ENCODE measurements at regions not wholly inside any gene's neighbourhood (a gene's known extent, or its start where the extent isn't known, plus 50 kb on each side); places are given as distances from the start of the nearest gene placed in this dataset.
A peak's percentile ranks its signal among the peaks of the same experiment; 100 is the strongest.

DNA sequence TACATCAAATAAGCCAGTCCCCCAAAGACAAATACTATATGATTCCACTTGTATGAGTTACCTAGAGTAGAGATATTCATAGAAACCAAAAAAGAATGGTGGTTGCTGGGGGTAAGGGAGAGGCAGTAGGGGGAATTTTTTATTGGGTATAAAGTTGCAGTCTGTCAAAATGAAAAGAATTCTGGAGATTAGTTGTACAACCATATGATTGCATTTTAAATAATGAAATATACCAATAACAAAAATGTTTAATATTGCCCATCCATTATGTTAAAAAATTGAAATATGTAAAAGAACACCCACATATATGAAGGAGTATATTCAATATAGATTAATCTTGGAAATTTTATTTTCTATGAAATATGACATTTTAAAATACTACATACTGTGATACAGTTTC lies 1383.5 kb downstream of the FSCB start:
- TF ChIP-seq, protein P1, sequence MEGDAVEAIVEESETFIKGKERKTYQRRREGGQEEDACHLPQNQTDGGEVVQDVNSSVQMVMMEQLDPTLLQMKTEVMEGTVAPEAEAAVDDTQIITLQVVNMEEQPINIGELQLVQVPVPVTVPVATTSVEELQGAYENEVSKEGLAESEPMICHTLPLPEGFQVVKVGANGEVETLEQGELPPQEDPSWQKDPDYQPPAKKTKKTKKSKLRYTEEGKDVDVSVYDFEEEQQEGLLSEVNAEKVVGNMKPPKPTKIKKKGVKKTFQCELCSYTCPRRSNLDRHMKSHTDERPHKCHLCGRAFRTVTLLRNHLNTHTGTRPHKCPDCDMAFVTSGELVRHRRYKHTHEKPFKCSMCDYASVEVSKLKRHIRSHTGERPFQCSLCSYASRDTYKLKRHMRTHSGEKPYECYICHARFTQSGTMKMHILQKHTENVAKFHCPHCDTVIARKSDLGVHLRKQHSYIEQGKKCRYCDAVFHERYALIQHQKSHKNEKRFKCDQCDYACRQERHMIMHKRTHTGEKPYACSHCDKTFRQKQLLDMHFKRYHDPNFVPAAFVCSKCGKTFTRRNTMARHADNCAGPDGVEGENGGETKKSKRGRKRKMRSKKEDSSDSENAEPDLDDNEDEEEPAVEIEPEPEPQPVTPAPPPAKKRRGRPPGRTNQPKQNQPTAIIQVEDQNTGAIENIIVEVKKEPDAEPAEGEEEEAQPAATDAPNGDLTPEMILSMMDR (IDR thresholded peaks at IDR 0.05): no peak
- Mint-ChIP-seq H3K27me3 (ENCODE audit: low read depth, poor library complexity) (peaks cover 12% of the 10 kb centered on the region), H3K9me3 (peaks cover 20% of the 10 kb centered on the region)

DNA sequence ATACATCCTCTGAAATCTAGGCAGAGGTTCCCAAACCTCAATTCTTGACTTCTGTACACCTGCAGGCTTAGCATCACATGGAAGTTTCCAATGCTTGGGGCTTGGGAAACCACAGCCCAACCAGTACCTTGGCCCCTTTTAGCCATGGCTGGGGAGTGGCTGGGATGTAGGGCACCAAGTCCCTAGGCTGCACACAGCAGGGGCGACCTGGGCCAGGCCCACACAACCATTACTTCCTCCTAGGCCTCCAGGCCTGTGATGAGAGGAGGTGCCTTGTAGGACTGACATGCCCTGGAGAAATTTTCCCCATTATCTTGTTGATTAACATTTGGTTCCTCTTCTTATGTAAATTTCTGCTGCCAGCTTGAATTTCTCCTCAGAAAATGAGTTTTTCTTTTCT lies 1387.4 kb downstream of the FSCB start:
- TF ChIP-seq, protein P1 (IDR thresholded peaks at IDR 0.05): no peak
- Mint-ChIP-seq H3K4me3 (no peak overlapping the region), H3K36me3 (ENCODE audit: low read depth) (peaks cover 7% of the 10 kb centered on the region), H3K27me3 (ENCODE audit: low read depth, poor library complexity) (peaks cover 12% of the 10 kb centered on the region), H3K4me1 (no peaks in the 10 kb centered on the region), H3K9me3 (peaks cover 25% of the 10 kb centered on the region), H3K27ac (no peak overlapping the region)
- no peak for DNase-seq

More for the DNA sequence above, 1383.5 kb downstream of the FSCB start:
- peaks cover 7% of the 10 kb centered on the region for H3K36me3 Mint-ChIP-seq (ENCODE audit: low read depth)
- H3K4me1 Mint-ChIP-seq: no peaks in the 10 kb centered on the region
- H3K27ac Mint-ChIP-seq: no peak overlapping the region
- no peak for DNase-seq
- H3K4me3 Mint-ChIP-seq: no peak overlapping the region

DNA sequence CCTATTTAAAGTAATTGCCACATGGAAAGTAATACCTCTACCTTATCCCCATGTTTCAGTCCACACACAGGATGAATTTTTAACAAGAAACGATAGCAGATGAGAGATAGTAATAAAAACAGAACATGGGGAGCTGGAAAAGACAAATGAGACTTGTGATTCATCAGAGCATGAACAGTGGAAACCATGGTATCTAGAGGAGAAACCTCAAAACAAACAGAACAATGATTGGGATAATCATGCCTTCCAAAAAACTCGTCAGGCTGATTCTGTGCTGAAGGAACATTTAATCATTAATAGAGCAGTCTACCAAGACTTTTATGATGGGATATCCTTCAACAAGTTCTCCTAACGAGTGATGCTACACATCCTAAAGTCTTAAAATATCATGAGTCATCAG lies 1390.7 kb downstream of the FSCB start:
- TF ChIP-seq, protein P1 (IDR thresholded peaks at IDR 0.05): no peak
- Mint-ChIP-seq H3K9me3 (peaks cover 25% of the 10 kb centered on the region), H3K27ac (no peak overlapping the region), H3K27me3 (ENCODE audit: low read depth, poor library complexity) (peaks cover 5% of the 10 kb centered on the region), H3K4me3 (no peak overlapping the region), H3K36me3 (ENCODE audit: low read depth) (peaks cover 7% of the 10 kb centered on the region), H3K4me1 (no peaks in the 10 kb centered on the region)
- DNase-seq: no peak

DNA sequence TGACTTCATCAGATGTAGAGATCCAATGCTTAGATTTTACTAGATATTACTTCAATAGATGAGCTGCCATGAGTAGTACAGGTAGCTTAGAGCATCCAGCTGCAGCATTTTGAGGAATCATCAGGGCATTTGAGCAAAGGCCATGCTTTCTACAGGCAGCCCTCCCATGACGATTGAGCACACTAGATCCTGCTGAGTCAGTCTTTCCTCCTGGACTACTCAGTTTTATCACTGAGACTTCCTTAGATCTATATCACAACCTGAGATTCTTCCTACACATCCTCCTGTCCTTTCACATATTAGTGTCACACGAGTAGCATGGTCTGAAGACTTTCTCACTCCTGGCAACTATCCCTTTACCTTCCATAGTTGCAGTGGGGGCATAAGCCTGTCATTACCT lies 1401.8 kb downstream of the FSCB start:
- Mint-ChIP-seq H3K4me1 (no peaks in the 10 kb centered on the region), H3K36me3 (ENCODE audit: low read depth) (no peaks in the 10 kb centered on the region)

DNA sequence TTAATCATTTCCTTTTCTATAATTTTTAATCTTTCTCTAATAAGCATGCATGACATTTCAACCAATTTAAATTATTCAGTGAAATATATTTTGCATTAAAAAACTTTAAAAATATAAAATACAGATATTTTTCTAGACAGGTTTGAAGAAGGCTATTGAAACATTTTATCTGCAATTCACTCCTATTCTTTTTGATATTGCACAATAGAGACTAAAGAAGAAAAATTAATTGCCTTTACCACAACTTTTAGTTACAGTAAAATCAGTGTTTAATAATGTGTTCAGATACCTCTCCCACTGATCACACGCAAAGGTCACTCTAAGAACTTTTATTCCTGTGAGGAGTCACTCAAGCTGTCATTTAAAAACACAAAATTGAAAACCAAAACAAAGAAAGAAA lies 1416.7 kb downstream of the FSCB start:
- no peak for DNase-seq
- Mint-ChIP-seq H3K9me3 (no peaks in the 10 kb centered on the region), H3K4me1 (no peaks in the 10 kb centered on the region), H3K36me3 (ENCODE audit: low read depth) (no peaks in the 10 kb centered on the region), H3K27me3 (ENCODE audit: low read depth, poor library complexity) (no peaks in the 10 kb centered on the region), H3K27ac (no peak overlapping the region), H3K4me3 (no peak overlapping the region)
- TF ChIP-seq, protein P1 (IDR thresholded peaks at IDR 0.05): no peak

More for the DNA sequence above, 1401.8 kb downstream of the FSCB start:
- DNase-seq: no peak
- Mint-ChIP-seq H3K27ac (no peak overlapping the region), H3K27me3 (ENCODE audit: low read depth, poor library complexity) (peaks cover 1% of the 10 kb centered on the region), H3K9me3 (no peaks in the 10 kb centered on the region), H3K4me3 (no peak overlapping the region)
- TF ChIP-seq, protein P1 (IDR thresholded peaks at IDR 0.05): no peak

DNA sequence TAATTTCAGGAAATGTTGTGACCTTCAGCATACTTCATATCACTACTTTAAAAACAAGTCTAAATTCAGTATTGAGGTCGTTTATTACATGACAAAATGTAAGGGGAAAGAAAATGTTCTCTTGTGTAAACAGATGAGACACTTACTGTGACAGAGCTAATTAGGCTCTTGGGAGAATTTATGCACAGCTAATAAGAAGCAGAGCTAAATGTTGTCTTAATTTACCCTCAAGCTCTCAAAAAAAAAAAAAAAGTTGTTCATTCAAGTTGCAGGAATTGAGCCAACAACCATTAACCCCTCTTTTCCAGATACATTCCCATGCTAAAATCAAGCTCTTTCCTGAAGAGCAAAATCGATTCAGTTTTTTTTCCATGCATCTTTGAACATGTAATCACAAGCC lies 1419.4 kb downstream of the FSCB start:
- Mint-ChIP-seq H3K4me3 (no peak overlapping the region), H3K9me3 (peaks cover 4% of the 10 kb centered on the region), H3K4me1 (no peaks in the 10 kb centered on the region), H3K36me3 (ENCODE audit: low read depth) (no peaks in the 10 kb centered on the region), H3K27me3 (ENCODE audit: low read depth, poor library complexity) (no peaks in the 10 kb centered on the region), H3K27ac (peak overlapping the region; percentile 4)
- TF ChIP-seq, protein P1 (IDR thresholded peaks at IDR 0.05): no peak
- DNase-seq: no peak

Measured in nephron progenitor cell (in vitro differentiated cells).